Smooth muscle cell (in vitro differentiated cells): ENCODE measurements at regions not wholly inside any gene's neighbourhood (a gene's known extent, or its start where the extent isn't known, plus 50 kb on each side); places are given as distances from the start of the nearest gene placed in this dataset.

Experiments
- DNase-seq: peaks from one replicate; lab custom pipeline; 2025; ENCODE audit not compliant: unreplicated experiment; lab: John Stamatoyannopoulos, UW
- H2AFZ ChIP-seq: fragments of 200-600 bp; sonication (generic); 2 replicates; pipeline ENCODE4 v1.6.0; 2016; ENCODE audit warnings: antibody characterized with exemption, low read depth, mild to moderate bottlenecking
- H3F3A ChIP-seq: fragments of 200-600 bp; sonication (generic); 2 replicates; pipeline ENCODE4 v1.6.0; 2017; ENCODE audit warnings: antibody characterized with exemption, low read depth
- H3K27ac ChIP-seq: fragments of 200-600 bp; sonication (generic); 2 replicates; pipeline ENCODE4 v1.5.1; 2016; ENCODE audit warnings: low read depth, mild to moderate bottlenecking
- H3K27me3 ChIP-seq: fragments of 200-600 bp; sonication (generic); 2 replicates; pipeline ENCODE4 v1.6.1; 2016; ENCODE audit warnings: low read depth, mild to moderate bottlenecking
- H3K36me3 ChIP-seq: fragments of 200-600 bp; sonication (generic); 2 replicates; pipeline ENCODE4 v1.5.1; 2016; ENCODE audit warnings: low read depth
- H3K4me1 ChIP-seq: fragments of 200-600 bp; sonication (generic); 2 replicates; pipeline ENCODE4 v1.5.1; 2016; ENCODE audit warnings: low read depth
- H3K4me2 ChIP-seq: fragments of 200-600 bp; sonication (generic); 2 replicates; pipeline ENCODE4 v1.6.0; 2016; ENCODE audit warnings: mild to moderate bottlenecking
- H3K4me3 ChIP-seq: fragments of 200-600 bp; sonication (generic); 2 replicates; pipeline ENCODE4 v1.5.1; 2016; ENCODE audit warnings: mild to moderate bottlenecking
- H3K79me2 ChIP-seq: fragments of 200-600 bp; sonication (generic); 2 replicates; pipeline ENCODE4 v1.6.0; 2016; ENCODE audit warnings: low read depth, mild to moderate bottlenecking
- H3K9ac ChIP-seq: fragments of 200-600 bp; sonication (generic); 2 replicates; pipeline ENCODE4 v1.6.0; 2016; ENCODE audit warnings: low read depth
- H3K9me3 ChIP-seq: fragments of 200-600 bp; sonication (generic); replicated peaks from 2 replicates; pipeline ENCODE4 v1.5.1; 2016; ENCODE audit warnings: low read depth
- H4K20me1 ChIP-seq: fragments of 200-600 bp; sonication (generic); 2 replicates; pipeline ENCODE4 v1.6.0; 2016; ENCODE audit warnings: low read depth
- WGBS: methylation state at CpG from one replicate; pipeline ENCODE4 v1.1.7; 2016; ENCODE audit warnings: low lambda C conversion rate; 5-methylcytosine and 5-hydroxymethylcytosine counted together
- TF ChIP-seq, protein P1 (sequence below): fragments of 200-600 bp; sonication (generic); IDR thresholded peaks from 2 replicates; pipeline ENCODE4 v1.5.1; 2017; ENCODE audit warnings: borderline replicate concordance, mild to moderate bottlenecking, antibody characterized with exemption; ENCODE audit not compliant: insufficient read depth, poor library complexity, severe bottlenecking

DNA sequence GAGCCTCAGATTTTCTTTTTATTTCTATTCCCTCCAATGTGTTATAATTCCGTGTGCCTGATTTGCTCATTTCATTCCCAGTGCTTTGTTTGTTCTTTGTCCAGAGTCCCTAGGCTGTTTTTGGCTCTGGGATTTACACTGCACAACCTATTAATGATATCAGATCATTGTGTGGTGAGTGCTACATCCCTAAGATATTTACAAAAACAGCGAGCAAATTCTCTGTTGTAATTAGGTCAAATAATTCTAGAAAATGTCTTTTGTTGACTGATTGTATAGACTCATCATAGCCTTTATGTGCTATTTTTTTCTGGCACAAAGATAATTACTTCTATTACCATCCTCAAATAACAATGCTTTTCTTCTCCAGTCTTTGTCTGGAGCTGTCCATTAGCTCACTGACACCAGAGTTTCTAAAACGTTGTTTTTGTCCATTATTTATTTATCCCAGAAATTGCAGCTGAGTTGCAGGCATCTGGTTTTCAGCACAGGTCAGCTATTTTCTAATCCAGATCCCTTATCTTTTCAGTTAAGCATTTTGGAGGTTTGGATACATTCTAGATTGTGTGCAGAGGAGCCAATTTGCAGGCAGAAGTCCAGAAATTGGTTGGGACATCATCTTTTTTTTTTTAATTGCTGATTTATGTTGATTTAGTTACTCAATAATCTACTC lies 379.9 kb upstream of the DMAC1 start:
- no peaks in the 10 kb centered on the region for H3K79me2 ChIP-seq
- no peak overlapping the region for H3K9ac ChIP-seq
- 44% methylated on average over 3 of the region's 3 CpGs for WGBS
- no peaks in the 10 kb centered on the region for H4K20me1 ChIP-seq
- H2AFZ ChIP-seq, result no peak overlapping the region
- H3K27ac ChIP-seq, result no peak overlapping the region
- no peaks in the 10 kb centered on the region for H3K9me3 ChIP-seq
- H3K4me2 ChIP-seq, result no peak overlapping the region
- H3K27me3 ChIP-seq, result no peaks in the 10 kb centered on the region
- H3K4me3 ChIP-seq, result no peak overlapping the region
- TF ChIP-seq, protein P1, sequence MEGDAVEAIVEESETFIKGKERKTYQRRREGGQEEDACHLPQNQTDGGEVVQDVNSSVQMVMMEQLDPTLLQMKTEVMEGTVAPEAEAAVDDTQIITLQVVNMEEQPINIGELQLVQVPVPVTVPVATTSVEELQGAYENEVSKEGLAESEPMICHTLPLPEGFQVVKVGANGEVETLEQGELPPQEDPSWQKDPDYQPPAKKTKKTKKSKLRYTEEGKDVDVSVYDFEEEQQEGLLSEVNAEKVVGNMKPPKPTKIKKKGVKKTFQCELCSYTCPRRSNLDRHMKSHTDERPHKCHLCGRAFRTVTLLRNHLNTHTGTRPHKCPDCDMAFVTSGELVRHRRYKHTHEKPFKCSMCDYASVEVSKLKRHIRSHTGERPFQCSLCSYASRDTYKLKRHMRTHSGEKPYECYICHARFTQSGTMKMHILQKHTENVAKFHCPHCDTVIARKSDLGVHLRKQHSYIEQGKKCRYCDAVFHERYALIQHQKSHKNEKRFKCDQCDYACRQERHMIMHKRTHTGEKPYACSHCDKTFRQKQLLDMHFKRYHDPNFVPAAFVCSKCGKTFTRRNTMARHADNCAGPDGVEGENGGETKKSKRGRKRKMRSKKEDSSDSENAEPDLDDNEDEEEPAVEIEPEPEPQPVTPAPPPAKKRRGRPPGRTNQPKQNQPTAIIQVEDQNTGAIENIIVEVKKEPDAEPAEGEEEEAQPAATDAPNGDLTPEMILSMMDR, result no peak
- DNase-seq, result no peak
- H3K4me1 ChIP-seq, result no peaks in the 10 kb centered on the region
- no peaks in the 10 kb centered on the region for H3F3A ChIP-seq
- no peaks in the 10 kb centered on the region for H3K36me3 ChIP-seq

DNA sequence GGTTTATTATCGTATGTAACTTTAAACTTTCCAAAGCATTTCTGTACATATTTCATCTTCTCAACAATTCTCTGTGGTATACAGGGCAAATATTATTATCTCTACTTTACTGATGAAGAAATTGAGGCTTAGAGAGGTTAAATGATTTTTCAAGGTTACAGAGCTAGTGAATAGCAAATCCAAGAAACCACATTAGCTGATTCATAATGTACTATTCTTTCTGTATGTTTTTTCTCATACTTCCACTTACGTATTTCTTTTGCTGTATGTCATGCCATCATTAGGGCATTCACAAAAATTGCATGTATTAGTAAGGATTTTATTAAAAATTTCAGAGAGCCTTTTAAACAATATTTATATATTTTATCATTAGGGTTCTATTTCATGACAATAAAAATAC lies 372.4 kb upstream of the DMAC1 start:
- no peaks in the 10 kb centered on the region for H3K79me2 ChIP-seq
- TF ChIP-seq, protein P1, result no peak
- peaks cover 15% of the 10 kb centered on the region for H3F3A ChIP-seq
- H3K27me3 ChIP-seq, result no peaks in the 10 kb centered on the region
- no peak overlapping the region for H3K4me3 ChIP-seq
- no peaks in the 10 kb centered on the region for H3K36me3 ChIP-seq
- no peak overlapping the region for H2AFZ ChIP-seq
- no peak overlapping the region for H3K9ac ChIP-seq
- H3K27ac ChIP-seq, result no peak overlapping the region
- H3K4me1 ChIP-seq, result peaks cover 9% of the 10 kb centered on the region
- no peaks in the 10 kb centered on the region for H4K20me1 ChIP-seq
- H3K4me2 ChIP-seq, result peak overlapping the region; percentile 15
- H3K9me3 ChIP-seq, result no peaks in the 10 kb centered on the region
- WGBS, result 52% methylated on average over 2 of the region's 2 CpGs
- no peak for DNase-seq

DNA sequence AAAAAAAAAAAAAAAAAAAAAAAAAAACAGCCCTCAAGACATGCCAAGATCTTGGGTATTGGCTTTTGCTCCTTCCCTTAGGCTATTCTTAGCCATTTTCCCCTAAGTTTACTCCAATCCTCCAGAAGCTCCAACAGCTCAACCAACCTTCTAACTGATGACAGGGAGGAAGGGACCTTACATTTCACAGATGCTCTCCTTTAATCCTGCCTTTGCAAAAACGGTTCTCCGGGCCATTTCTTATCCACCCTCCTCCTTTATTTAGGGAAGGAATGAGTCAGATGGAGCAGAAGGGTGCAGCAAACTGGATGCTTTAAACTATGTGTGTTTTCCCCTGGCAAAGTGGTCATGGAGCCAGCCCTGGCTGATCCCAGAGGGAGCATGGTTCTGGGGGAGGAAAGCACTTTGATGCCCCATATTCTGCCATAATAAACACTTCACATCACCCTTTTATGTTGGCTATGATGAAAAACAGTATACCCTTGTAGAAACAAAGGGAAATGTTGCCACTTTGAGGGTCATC lies 369.4 kb upstream of the DMAC1 start:
- DNase-seq, result no peak

More for the DNA sequence above, 369.4 kb upstream of the DMAC1 start:
- no peak overlapping the region for H2AFZ ChIP-seq
- H3K27ac ChIP-seq, result no peak overlapping the region
- no peaks in the 10 kb centered on the region for H3K36me3 ChIP-seq
- H3K79me2 ChIP-seq, result no peaks in the 10 kb centered on the region
- no peaks in the 10 kb centered on the region for H4K20me1 ChIP-seq
- H3K9ac ChIP-seq, result no peak overlapping the region
- 25% methylated on average over 2 of the region's 2 CpGs for WGBS
- peaks cover 9% of the 10 kb centered on the region for H3K4me1 ChIP-seq
- no peaks in the 10 kb centered on the region for H3K27me3 ChIP-seq
- no peak overlapping the region for H3K4me3 ChIP-seq
- TF ChIP-seq, protein P1, result no peak
- no peaks in the 10 kb centered on the region for H3K9me3 ChIP-seq
- H3F3A ChIP-seq, result peaks cover 15% of the 10 kb centered on the region
- peak overlapping the region; percentile 28 for H3K4me2 ChIP-seq
